H9 (cell line): ENCODE measurements at regions not wholly inside any gene's neighbourhood (a gene's known extent, or its start where the extent isn't known, plus 50 kb on each side); places are given as distances from the start of the nearest gene placed in this dataset.
A peak's percentile ranks its signal among the peaks of the same experiment; 100 is the strongest.

Source experiments
- DNase-seq: peaks from one replicate; pipeline ENCODE4 v3.0.0-alpha.2; 2017
- H2AFZ ChIP-seq: one replicate; pipeline ENCODE4 v1.6.1; 2013; ENCODE audit warnings: mild to moderate bottlenecking, low read length, control low read depth, moderate library complexity
- H2AK5ac ChIP-seq: 2 replicates; pipeline ENCODE4 v1.6.1; 2013; ENCODE audit warnings: low read length, control low read depth, mixed read lengths; ENCODE audit not compliant: insufficient read length
- H2BK120ac ChIP-seq: one replicate; pipeline ENCODE4 v1.6.1; 2013; ENCODE audit warnings: low read depth, mild to moderate bottlenecking, low read length, control low read depth, inconsistent platforms; ENCODE audit not compliant: poor library complexity, severe bottlenecking
- H2BK12ac ChIP-seq: 2 replicates; pipeline ENCODE4 v1.6.1; 2013; ENCODE audit warnings: low read length, control low read depth, mixed read lengths, low read depth; ENCODE audit not compliant: insufficient read length
- H2BK15ac ChIP-seq: 2 replicates; pipeline ENCODE4 v1.6.1; 2013; ENCODE audit warnings: low read depth, low read length, control low read depth
- H2BK20ac ChIP-seq: one replicate; pipeline ENCODE4 v1.6.1; 2013; ENCODE audit warnings: low read depth, mild to moderate bottlenecking, low read length, control low read depth, inconsistent platforms; ENCODE audit not compliant: poor library complexity, severe bottlenecking
- H2BK5ac ChIP-seq: 2 replicates; pipeline ENCODE4 v1.6.1; 2013; ENCODE audit warnings: low read length, control low read depth, mixed read lengths; ENCODE audit not compliant: insufficient read length
- H3K14ac ChIP-seq: 2 replicates; pipeline ENCODE4 v1.6.1; 2013; ENCODE audit warnings: low read length, control low read depth; ENCODE audit not compliant: insufficient read depth
- H3K18ac ChIP-seq: 2 replicates; pipeline ENCODE4 v1.6.1; 2013; ENCODE audit warnings: low read depth, mild to moderate bottlenecking, mixed read lengths, low read length, control low read depth; ENCODE audit not compliant: insufficient read length
- H3K23ac ChIP-seq: 2 replicates; pipeline ENCODE4 v1.6.1; 2013; ENCODE audit warnings: low read length, control low read depth, mixed read lengths, low read depth; ENCODE audit not compliant: insufficient read length
- H3K23me2 ChIP-seq: 2 replicates; pipeline ENCODE4 v1.6.1; 2013; ENCODE audit warnings: low read depth, mild to moderate bottlenecking, mixed read lengths, low read length, control low read depth; ENCODE audit not compliant: insufficient read length, poor library complexity, severe bottlenecking
- H3K27ac ChIP-seq: 2 replicates; pipeline ENCODE4 v1.5.1; 2013; ENCODE audit warnings: low read length, control low read depth, mixed read lengths, low read depth; ENCODE audit not compliant: insufficient read length
- H3K27me3 ChIP-seq: 2 replicates; pipeline ENCODE4 v1.6.1; 2013; ENCODE audit warnings: low read length, control low read depth, inconsistent platforms; ENCODE audit not compliant: insufficient read depth
- H3K4ac ChIP-seq: 2 replicates; pipeline ENCODE4 v1.6.1; 2013; ENCODE audit warnings: low read depth, mild to moderate bottlenecking, control low read depth, inconsistent platforms, low read length, moderate library complexity
- H3K4me1 ChIP-seq: 2 replicates; pipeline ENCODE4 v1.6.1; 2013; ENCODE audit warnings: low read length, control low read depth, inconsistent platforms; ENCODE audit not compliant: insufficient read depth
- H3K4me2 ChIP-seq: 2 replicates; pipeline ENCODE4 v1.6.1; 2013; ENCODE audit warnings: low read length, control low read depth, mixed read lengths; ENCODE audit not compliant: insufficient read length, insufficient read depth
- H3K56ac ChIP-seq: 2 replicates; pipeline ENCODE4 v1.6.1; 2013; ENCODE audit warnings: low read depth, mild to moderate bottlenecking, mixed read lengths, low read length, control low read depth; ENCODE audit not compliant: insufficient read length
- H3K79me1 ChIP-seq: 2 replicates; pipeline ENCODE4 v1.6.1; 2013; ENCODE audit warnings: low read depth, mild to moderate bottlenecking, moderate library complexity, low read length, control low read depth, inconsistent platforms; ENCODE audit not compliant: insufficient read depth, poor library complexity, severe bottlenecking
- H3K79me2 ChIP-seq: 2 replicates; pipeline ENCODE4 v1.6.1; 2013; ENCODE audit warnings: low read length, control low read depth, inconsistent platforms; ENCODE audit not compliant: insufficient read depth
- H3K9ac ChIP-seq: 2 replicates; pipeline ENCODE4 v1.6.1; 2013; ENCODE audit warnings: low read length, control low read depth, mixed read lengths; ENCODE audit not compliant: insufficient read length; ENCODE audit errors: extremely low read depth
- H3K9me3 ChIP-seq: one replicate; pipeline ENCODE4 v1.6.1; 2013; ENCODE audit warnings: low read depth, low read length, inconsistent platforms; ENCODE audit not compliant: control insufficient read depth
- H3T11ph ChIP-seq: one replicate; pipeline ENCODE4 v1.6.1; 2013; ENCODE audit warnings: mild to moderate bottlenecking, low read length, control low read depth, inconsistent platforms
- H4K20me1 ChIP-seq: one replicate; pipeline ENCODE4 v1.6.1; 2013; ENCODE audit not compliant: control insufficient read depth, insufficient read length, insufficient read depth
- H4K5ac ChIP-seq: 2 replicates; pipeline ENCODE4 v1.6.1; 2013; ENCODE audit warnings: low read depth, mild to moderate bottlenecking, mixed read lengths, low read length, control low read depth; ENCODE audit not compliant: insufficient read length
- H4K8ac ChIP-seq: replicated peaks from 2 replicates; pipeline ENCODE4 v1.6.1; 2013; ENCODE audit warnings: low read length, control low read depth, mixed read lengths, low read depth; ENCODE audit not compliant: insufficient read length
- H4K91ac ChIP-seq: 2 replicates; pipeline ENCODE4 v1.6.1; 2013; ENCODE audit warnings: low read depth, mild to moderate bottlenecking, moderate library complexity, mixed read lengths, low read length, control low read depth; ENCODE audit not compliant: insufficient read length
- H3K27ac Mint-ChIP-seq, 3 experiments: 2 replicates in 2 of 3; 3 replicates in 1 of 3; pipeline ENCODE4 v1.8.0; 2020 to 2021; ENCODE audit warnings: mixed read lengths in 3 of 3, mild to moderate bottlenecking in 1 of 3, moderate library complexity in 1 of 3
- H3K27me3 Mint-ChIP-seq: 2 replicates; pipeline ENCODE4 v1.8.0; 2021; ENCODE audit warnings: low read depth, mild to moderate bottlenecking, moderate library complexity, mixed read lengths
- H3K36me3 Mint-ChIP-seq, 3 experiments: 2 replicates in 2 of 3; 3 replicates in 1 of 3; pipeline ENCODE4 v1.8.0; 2020 to 2021; ENCODE audit warnings: low read depth in 3 of 3, mixed read lengths in 3 of 3; ENCODE audit not compliant: insufficient read depth in 1 of 3
- H3K4me1 Mint-ChIP-seq, 2 experiments: 2 replicates each; pipeline ENCODE4 v1.8.0; 2020; ENCODE audit warnings: mixed read lengths in 2 of 2
- H3K4me3 Mint-ChIP-seq, 2 experiments: 2 replicates in 1 of 2; 3 replicates in 1 of 2; pipeline ENCODE4 v1.8.0; 2020 to 2021; ENCODE audit warnings: mild to moderate bottlenecking in 2 of 2, mixed read lengths in 2 of 2, moderate library complexity in 1 of 2
- H3K9me3 Mint-ChIP-seq, 2 experiments: 2 replicates in 1 of 2; 3 replicates in 1 of 2; pipeline ENCODE4 v1.8.0; 2020; ENCODE audit warnings: mild to moderate bottlenecking in 2 of 2, mixed read lengths in 2 of 2, moderate library complexity in 1 of 2
- CTCF ChIP-seq: fragments of 200-600 bp; sonication (generic); conservative IDR thresholded peaks from 3 replicates; pipeline ENCODE4 v1.8.0; 2021; ENCODE audit warnings: antibody characterized with exemption, mild to moderate bottlenecking
- WGBS: extraction: QIAGEN DNeasy Blood & Tissue Kit; methylation state at CpG from one replicate; pipeline ENCODE4 v1.1.7; 2013; ENCODE audit warnings: missing lambda C conversion rate, low lambda C conversion rate, mixed read lengths; ENCODE audit not compliant: insufficient read length; ENCODE audit errors: extremely low coverage; 5-methylcytosine and 5-hydroxymethylcytosine counted together

- H3K79me1 ChIP-seq = no peaks in the 10 kb centered on the region
- H3K9me3 ChIP-seq = no peaks in the 10 kb centered on the region
- H4K8ac ChIP-seq = no peak overlapping the region
- H4K20me1 ChIP-seq = peaks cover 2% of the 10 kb centered on the region
- H3K27ac ChIP-seq = no peak overlapping the region
- H3K79me2 ChIP-seq = no peaks in the 10 kb centered on the region
- H3K4ac ChIP-seq = no peak overlapping the region
- no peak overlapping the region for H3K23ac ChIP-seq
- no peak overlapping the region for H3K18ac ChIP-seq
- no peak overlapping the region for H4K5ac ChIP-seq
- H3K4me2 ChIP-seq = no peak overlapping the region
- Mint-ChIP-seq H3K4me3 (no peak overlapping the region; a peak in 1 of 5 replicates), H3K36me3 (no peaks in the 10 kb centered on the region), H3K9me3 (no peaks in the 10 kb centered on the region), H3K4me1 (peaks cover 11 to 23% of the 10 kb centered on the region in 2 experiments), H3K27ac (peak overlapping the region in 1 of 3 experiments; percentile 4; a peak in 1 of 7 replicates), H3K27me3 (peaks cover 2% of the 10 kb centered on the region)
- no peak overlapping the region for H3T11ph ChIP-seq
- no peak for DNase-seq
- H3K9ac ChIP-seq = no peak overlapping the region
- H3K4me1 ChIP-seq = no peaks in the 10 kb centered on the region
- no peak overlapping the region for H4K91ac ChIP-seq
- no peak for TF ChIP-seq CTCF
- no peak overlapping the region for H2BK15ac ChIP-seq
- WGBS = no CpG with 5 or more reads among the region's 37 CpGs
- no peak overlapping the region for H2BK5ac ChIP-seq
- no peak overlapping the region for H2BK12ac ChIP-seq
- H3K56ac ChIP-seq = no peak overlapping the region
- H2BK20ac ChIP-seq = no peak overlapping the region
- H2AK5ac ChIP-seq = no peak overlapping the region
- H3K27me3 ChIP-seq = no peaks in the 10 kb centered on the region
- no peak overlapping the region; the same call in 1 of the 2 replicates for H3K14ac ChIP-seq
- H2AFZ ChIP-seq = no peak overlapping the region
- H3K23me2 ChIP-seq = no peaks in the 10 kb centered on the region
- no peak overlapping the region for H2BK120ac ChIP-seq
Observed at GRCh38 chr16:86087011-86087895, 188.3 kb downstream of the IRF8 start.
